Occipital lobe (tissue), 1 donor: ENCODE measurements at regions not wholly inside any gene's neighbourhood (a gene's known extent, or its start where the extent isn't known, plus 50 kb on each side); places are given as distances from the start of the nearest gene placed in this dataset.

Source experiments
- DNase-seq: peaks from one replicate; lab custom pipeline; 2025; lab: John Stamatoyannopoulos, UW

DNA sequence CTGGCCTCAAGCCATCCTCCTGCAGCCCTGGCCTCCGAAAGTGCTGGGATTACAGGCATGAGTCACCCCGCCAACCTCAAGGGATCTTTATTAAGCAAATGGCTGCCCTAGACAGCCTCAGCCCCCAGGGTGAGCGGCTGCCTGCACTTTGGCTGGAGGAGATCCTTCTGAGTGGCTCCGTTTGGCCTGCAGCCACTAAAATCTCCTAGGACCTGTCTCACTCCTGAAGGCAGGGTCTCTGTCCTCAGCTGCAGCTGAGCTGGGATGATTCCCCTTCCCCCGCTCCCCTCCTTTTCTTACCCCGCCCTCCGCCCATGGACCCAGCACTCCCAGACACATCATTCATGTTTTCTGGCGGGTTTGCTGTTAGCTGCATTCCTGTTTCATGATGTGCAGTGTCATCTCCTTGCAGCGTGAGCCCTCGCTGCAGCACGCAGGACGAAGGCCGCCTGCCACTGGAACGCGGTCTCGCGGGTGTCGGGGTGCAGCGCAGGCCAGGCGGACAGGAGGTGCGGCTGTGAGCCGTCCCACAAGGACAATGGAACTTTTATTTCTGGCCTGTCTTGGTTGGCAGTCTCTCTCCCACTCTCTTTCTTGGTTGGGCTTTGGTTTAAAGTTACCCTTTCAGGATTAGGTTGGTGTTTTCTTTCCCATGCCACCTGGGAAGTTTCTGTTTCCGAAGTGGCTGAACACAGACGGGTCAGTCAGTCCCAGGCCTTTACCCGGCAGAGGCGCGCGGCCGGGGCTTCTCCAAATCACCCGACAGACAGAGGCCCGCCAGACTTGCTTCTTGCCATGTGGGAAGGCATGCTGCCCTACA, 137.1 kb downstream of the FOXD1 start:
- DNase-seq: no peak

DNA sequence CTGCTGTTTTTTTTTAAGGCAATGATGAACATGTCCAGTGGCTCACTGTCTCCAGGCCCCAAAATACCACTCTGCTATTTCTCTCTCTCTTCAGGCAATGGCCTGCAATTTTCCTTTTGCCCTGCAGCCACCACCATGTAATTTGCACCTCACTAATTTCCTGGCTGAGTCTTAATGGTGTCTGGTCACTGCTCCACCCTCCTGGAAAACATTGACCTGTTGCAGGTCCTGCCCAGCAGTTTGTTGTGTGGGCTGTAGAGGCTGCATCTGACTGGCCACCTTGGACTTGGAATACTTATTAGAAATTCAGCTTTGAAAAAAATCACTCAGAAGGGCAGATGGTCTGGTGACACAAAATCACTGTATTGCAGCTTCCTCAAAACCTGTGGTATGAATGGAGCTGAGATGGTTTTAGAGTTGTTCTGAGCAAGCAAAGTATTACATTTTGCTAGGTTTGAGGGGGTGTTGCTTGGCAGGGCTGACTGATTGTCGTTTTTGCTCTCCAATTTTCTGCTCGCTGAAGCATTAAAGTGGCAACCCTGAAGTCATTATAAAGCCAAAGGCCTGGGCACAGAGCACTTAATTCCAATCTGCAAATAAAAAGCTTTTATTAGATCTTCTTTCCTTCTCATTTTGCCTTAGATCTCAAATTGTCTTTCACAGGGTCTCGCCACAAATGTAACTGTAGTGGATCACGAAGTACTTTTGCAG, 134.8 kb downstream of the TMEM174 start:
- DNase-seq: no peak

DNA sequence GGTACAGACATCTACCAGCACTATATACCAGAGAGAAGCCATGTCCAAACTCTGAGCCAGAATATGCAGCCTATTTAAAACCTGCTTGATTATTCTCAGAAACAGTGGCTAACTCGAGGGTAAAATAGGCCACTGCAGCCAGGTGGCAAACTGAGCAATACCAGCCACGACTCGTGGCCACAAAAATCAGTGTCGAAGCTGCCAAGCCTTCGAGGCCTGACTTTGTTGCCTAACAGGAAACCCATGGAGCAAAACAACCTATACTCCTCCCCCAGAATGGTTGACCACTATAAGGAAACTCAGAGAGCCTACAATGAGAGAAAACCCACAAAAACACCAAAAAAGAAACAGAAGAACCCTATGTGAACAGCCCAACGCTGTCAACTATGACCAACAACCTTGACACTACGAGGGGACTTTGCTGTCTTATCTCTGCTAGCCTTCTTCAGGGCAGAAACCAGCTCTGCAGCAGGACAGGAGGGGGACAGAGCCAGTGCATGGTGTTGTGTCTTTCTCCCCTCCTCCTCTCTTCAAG, 133.8 kb downstream of the TMEM174 start:
- DNase-seq: no peak

DNA sequence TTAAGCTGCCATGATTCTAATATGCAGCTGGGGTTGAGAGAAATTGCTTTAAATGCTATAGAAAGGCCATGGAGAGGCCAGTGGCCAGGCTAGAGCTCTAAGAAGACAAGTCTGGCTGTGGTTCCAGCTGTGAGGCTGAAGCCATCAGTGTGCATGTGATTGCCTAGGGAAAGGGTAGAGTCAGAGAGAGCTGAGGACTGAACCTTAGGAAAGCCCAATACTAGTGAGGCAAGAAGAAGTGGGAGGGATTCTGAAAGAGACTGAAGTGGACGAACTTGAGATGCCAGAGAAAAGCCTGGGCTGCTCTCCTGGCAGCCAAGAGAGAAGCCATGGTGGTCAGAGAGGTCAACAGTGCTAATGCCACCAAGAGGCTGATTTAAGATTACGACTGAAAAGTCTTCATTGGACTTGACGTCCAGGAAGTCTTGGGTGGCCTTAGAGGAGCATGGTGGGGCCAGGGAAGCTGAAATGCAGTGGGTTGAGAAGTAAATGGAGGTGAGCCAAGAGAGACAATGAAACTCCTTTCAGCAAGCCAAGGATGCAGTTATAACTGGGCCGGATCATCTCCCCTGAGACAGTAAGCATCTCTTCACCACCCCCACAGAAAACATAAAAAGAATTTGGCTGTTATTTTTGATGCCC, 133.2 kb downstream of the TMEM174 start:
- no peak for DNase-seq

DNA sequence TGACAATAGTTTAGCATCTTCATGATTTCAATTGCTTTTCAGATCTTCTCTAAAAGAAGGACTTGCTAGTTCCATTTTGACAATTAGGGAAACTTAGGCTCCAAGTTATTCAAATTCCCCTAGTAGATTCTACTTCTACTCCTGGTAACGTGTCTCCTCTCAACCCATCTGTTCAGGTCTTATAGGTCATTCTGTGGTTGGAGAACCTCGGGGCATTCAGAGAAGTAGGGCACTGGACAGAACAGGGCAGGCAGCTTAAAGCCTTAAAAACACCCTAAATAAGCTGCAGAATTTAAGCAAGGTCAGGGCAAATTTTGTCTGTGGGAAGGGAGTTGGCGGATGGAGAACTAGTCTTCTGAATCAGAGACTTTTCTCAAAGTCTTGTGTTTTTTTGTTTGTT, 132.4 kb downstream of the TMEM174 start:
- DNase-seq: no peak

DNA sequence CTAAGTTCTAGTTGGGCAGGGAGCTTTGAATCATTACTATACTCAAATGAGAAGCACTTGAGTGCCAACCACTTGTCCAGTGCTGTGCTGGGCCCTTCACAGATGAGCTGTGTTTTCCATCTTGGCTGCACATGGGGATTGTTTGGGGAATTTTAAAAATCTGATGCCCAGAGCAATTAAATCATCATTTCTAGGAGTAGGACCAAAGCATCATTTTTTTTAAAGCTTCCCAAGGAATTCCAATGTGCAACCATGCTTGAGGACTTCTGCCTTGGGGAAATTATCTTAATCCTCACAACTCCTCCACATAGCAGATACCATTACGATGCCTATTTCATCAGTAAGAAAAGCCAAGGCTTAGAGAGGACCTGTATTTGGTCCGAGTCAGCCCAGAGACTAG, 131.4 kb downstream of the TMEM174 start:
- no peak for DNase-seq

DNA sequence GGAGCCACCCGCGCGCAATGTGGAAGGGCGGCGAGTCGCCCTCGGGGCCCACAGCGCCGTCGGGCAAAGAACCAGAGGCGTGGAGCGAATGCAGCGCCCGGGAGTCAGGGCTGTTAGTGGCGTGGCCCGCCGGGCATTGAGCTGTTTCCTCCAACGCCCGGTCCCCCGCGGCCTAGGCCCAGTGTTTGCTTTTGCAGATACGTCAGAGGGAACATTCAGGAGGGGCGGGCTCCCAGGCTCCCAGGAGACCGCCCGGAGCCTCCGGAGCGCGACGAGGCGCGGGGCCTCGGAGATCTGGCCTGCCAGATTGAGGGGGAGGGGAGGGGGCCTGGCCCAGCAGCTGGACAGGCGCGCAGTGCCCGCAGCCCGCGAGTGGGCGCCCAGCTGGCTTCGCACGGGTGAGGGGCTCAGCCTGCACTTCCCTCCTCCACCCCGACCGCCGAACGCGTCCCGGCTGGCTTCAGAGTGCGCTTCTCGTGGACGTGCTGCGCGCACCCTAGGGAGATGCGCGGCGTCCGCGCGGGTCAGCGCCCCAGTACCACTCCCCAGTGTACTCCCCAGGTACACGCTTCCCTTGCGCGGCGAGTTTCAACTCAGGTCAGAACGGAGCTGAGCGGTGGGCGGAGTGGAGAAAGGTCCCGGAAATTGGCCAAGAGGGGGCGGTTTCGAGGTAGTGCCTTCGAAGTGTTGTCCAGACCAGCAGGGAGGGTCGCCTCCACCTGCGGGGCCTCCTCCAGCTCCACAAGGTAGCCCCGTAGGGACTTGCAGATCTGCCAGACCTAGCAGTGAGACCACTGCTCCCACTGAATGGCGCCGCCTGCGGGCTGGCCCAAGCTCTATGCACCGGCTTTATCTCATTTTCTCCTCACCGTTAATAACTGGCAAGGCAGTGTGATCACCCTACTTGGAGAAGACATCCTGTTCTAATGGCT, 130.4 kb downstream of the TMEM174 start:
- DNase-seq: no peak

DNA sequence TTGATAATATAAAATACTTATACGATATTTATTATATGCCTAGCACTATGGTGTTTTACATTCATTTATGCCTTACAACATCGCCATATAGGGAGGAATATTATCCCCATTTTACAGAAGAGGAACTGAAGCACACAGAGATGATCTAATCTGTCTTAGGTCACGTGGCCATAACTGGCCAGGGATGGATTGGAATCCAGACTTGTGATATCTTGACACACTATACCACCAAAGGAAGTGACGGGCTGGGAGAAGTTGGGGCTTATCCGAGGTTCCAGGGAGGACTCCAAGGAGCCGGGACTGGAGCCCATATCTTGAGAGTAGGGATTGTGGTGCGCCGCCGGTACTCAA, 129.8 kb downstream of the TMEM174 start:
- DNase-seq: no peak

DNA sequence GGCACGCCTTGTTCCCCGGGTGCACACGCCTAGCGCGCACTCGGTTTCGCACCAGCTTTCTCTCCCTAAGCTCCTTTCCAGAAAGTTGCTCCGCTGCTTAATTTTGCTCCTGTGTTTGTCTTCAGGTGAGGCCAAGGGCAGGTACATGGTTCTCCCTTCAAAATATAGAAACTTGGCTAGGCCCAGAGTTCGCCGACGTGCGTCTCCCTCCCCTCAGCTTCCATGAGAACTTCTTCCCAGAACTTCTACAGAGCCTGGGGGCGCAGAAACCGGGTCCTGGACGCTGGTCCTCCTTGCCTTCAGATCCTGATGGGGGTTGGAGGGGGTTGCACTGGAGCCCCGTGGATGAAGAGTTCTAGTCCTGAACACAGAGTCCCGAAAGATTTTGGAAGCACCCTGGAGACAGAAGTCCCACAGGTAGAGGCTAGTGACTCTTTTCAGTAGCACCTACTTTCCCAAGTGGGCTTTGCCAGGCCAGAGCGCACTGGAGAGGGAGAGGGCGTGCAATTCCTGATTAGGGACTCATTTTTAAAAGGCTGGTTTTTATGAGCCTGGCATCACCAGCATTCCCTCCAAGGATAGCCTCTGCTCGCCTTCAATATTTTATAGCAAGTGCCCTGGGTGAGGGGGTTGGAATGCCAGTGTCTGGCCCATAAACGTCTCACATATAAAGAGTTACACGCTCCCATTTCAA, 128.4 kb downstream of the TMEM174 start:
- no peak for DNase-seq

DNA sequence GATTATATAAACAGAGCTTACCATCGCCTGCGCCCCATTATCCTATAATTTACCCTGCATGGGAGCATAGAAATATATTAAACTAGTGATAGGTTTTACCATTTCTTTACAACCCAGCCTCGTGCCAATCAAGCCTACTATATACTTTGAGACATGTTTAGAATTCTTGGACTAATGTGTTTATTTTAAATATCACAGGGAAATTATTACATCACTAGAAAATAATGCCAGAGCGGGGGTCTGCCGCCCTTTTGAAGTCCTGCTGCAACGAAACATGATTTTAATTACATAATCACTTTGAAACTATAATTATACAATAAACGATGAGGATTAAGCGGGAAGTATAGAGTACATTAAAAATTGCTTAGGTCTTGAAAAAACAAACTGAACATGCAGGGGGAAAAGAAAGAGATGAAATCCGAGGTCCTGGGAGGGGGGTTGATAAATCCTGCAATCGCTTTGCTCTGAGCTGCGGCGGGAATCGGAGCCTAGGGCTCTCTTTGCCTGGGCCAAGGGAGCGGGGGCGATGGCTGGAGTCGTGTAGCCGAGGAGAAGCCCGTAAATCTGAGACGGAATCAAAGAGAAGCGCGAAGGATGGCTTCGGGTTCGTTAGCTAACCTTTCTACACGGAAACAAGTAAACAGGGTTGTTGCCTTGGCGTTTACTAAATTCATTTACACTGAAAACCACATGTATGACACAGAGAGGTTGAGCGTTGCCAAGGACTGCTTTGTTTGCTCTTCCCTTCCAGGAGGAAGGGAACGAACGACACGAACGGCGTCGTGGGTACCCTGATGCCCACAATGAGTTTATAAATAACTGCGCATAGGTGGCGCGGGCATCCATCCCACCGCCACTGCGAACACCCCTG, 127.6 kb downstream of the TMEM174 start:
- DNase-seq: no peak

DNA sequence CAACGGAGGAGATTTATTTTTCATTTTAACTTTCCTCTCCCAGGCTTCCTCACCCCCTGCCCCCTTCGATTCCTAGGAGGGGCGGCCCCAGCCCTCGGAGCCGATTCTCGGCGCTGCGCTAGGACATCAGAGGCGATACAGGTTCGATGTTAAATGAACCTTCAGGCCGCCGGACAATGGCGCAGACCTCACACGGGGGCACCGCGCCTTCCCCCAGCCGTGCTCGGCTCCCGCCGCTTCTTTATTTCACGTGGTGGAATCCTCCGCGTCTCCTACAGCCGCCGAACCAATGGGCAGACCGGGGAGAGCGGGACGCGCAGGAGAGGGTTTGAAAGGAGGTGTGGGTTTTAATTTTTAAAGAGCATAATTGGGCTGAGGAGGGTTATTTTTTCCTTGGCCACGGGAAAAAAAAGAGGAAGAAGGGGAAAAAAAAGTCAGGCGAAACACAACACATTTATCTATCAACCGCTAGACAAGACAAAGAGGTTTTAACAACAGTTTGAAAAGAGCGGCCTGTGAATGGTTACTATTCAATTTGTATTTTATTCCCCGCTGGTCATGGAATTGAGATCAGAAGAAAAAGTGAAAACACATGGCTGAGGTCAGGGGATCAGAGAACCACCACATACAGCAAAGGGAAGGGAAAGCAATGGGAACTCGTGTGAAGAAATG, 126.8 kb downstream of the TMEM174 start:
- no peak for DNase-seq

DNA sequence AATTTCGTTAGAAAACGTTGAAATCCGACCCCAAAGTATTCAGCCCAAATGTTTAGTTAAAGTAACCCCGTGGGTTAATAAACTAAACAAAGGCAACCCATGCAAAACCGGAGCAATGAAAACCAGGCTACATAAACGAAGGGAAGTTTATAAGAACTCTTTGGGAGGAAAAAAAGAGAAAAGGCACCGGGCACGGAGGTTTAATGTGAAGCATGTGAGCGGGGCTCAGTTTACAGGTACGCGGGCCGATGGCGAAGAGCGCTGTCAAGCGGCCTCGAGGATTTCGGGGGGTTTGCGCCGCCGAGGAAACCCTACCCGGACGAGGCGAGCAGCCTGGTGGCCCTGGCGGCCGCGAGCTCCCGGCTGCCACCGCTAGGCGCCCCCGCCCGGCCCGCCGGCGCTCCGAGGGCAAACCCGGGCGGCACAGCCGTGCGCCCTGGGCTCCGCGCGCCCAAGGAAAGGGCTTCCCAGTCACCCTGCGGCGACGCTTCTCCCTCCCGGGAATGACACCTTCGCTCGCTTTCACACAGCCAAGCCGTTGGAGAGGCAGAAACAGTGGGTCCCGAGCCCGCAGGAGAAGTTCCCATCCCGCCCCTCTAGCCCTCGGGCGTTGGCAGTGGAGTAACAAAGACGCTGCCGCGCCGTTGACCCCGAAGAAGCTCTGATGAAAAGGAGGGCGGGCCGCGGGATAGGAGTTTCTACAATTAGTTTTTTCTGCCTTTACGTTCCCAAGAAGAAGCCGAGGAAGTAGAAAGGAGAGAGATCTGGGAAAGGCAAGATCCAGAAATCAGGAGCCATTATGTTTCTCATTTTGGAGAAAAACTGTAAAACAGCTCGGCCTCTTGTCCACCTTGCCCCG, 126.0 kb downstream of the TMEM174 start:
- no peak for DNase-seq

DNA sequence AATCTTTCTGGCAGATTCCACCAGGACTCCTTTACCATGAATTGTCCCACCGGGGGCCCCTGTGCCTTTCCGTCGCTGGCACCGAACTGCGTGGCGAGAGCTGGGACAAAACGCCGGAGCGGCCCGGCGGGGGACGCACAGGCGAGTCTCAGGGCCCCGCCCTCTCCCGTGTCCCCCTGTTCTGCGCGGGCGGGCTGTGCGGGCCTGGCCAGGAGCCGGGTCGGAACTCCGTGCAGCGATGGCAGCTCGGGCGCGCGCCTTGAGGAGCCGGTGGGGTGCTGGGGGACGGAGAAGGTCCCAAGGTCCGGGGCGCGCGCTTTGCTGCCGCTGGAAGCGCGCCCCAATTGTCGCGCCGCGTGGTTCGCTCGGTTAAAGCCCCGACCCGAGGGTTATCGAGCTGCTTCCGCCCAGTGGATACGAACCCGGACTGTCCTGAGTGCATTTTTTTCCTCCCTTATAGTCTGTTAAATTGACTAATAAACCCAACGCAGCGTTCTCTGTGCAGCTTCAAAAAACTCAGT, 125.3 kb downstream of the TMEM174 start:
- no peak for DNase-seq

DNA sequence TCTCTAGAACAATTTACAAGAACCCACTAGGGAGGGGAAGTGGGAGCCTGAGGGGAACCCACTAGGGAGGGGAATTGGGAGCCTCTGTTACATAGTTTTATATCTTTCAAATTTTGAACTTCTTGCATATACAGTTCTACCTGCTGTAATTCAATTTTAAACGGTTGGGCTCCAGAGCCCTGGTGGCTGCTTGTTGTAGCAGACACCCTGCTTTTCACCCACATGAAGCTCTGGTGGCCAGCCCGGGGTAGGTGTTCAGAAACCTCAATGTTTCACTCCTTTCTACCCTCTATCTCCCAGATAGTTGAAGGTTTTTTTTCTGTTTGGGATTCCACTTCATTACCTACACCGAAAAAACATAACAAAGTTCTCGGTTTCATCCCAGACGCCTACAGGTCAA, 124.4 kb downstream of the TMEM174 start:
- DNase-seq: no peak

DNA sequence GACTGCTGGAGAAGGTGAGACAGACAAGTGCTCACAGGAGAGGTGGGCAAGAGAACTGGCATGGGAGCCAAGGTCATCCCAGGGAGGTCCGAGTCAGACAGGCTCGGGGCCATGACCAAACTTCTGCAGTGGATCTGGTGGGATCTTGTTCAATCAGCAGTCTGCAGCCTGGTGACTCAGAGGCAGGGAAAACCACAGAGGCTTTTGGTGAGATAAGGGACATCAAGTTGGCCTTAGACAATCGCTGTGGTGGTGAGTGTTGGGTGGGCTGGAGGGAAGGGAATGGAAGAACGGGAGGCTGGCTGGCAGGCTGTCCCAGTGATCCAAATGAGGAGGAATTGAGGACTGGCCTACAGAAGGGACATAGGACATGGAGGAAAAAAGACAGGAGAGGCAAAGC, 123.8 kb downstream of the TMEM174 start:
- no peak for DNase-seq

DNA sequence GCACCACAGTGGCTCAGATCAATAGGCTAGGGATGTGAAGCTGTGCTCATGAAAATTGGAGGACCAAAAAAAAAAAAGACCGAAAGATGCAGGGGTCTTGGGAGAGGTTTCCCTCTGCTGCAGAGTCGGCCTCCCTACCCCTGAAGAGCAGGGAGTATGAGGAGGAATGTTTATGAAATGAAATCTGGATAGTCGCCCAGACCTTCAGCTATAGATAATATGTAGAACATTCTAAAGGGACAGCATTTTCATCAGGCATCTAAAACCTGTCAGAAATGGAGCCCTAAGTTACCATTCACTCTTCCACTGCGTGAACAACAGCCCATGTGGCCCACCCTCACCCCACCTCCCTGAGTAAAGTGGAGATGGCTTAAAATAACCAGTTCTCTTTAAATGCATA, 122.9 kb downstream of the TMEM174 start:
- DNase-seq: no peak

DNA sequence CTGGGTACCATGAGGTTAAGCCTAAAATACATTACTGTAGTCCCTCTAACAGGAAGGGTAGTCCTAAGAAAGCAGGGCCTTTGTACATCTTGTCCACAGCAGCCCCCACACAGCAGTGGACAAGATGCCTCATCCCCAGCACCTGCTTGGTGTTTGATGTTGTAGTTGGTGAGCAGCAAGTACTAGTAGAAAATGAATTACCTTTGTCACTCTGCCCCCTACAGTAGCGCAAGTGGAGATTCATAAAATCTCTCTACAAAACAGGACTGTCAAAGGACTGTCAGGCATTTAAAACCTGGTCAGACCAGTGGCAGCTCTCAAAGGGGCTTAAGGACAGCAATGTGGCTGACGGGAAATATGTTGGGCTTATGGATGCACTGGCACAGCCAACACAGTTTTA, 122.5 kb downstream of the TMEM174 start:
- DNase-seq: no peak
